Left ventricle myocardium inferior (tissue), 1 donor: ENCODE measurements at regions not wholly inside any gene's neighbourhood (a gene's known extent, or its start where the extent isn't known, plus 50 kb on each side); places are given as distances from the start of the nearest gene placed in this dataset.

Experiments used
- DNase-seq: peaks from one replicate; pipeline ENCODE4 v3.0.0-alpha.2; 2020
- H3K27ac ChIP-seq: fragments of 200-600 bp; replicated peaks from 2 replicates; pipeline ENCODE4 v1.8.0; 2021
- H3K27me3 ChIP-seq: fragments of 200-600 bp; 2 replicates; pipeline ENCODE4 v1.8.0; 2021; ENCODE audit warnings: low read depth
- H3K36me3 ChIP-seq: fragments of 200-600 bp; 2 replicates; pipeline ENCODE4 v1.8.0; 2021
- H3K4me1 ChIP-seq: fragments of 200-600 bp; 2 replicates; pipeline ENCODE4 v1.8.0; 2021
- H3K4me3 ChIP-seq: fragments of 200-600 bp; 2 replicates; pipeline ENCODE4 v1.8.0; 2021; ENCODE audit warnings: mild to moderate bottlenecking, moderate library complexity
- H3K9me3 ChIP-seq: fragments of 200-600 bp; replicated peaks from 2 replicates; pipeline ENCODE4 v1.8.0; 2021
- CTCF ChIP-seq: fragments of 200-600 bp; IDR thresholded peaks from 2 replicates; pipeline ENCODE4 v1.8.0; 2021; ENCODE audit warnings: antibody characterized with exemption, mild to moderate bottlenecking, borderline replicate concordance
- intact Hi-C: fragments of 100-400 bp; cut with micrococcal nuclease; formaldehyde crosslinking; loops from one replicate; pipeline ENCODE4 v1.11.0; 2022
- donor health status: DM: no; HTN: yes; CAD: no; lungs with severe emphysema.

GRCh38 chr10:44776181-44776580 lies 135.0 kb upstream of the TMEM72 start:
- Histone ChIP-seq H3K9me3 (no peaks in the 10 kb centered on the region), H3K36me3 (no peaks in the 10 kb centered on the region), H3K4me3 (no peak overlapping the region), H3K27ac (no peak overlapping the region), H3K4me1 (peaks cover 10% of the 10 kb centered on the region), H3K27me3 (peaks cover 25% of the 10 kb centered on the region)
- intact Hi-C loops, result no loop called here
- TF ChIP-seq CTCF, result no peak
- DNase-seq, result no peak

GRCh38 chr10:44779511-44779910 lies 131.6 kb upstream of the TMEM72 start:
- H3K4me3 ChIP-seq, result no peak overlapping the region
- DNase-seq, result no peak
- H3K27ac ChIP-seq, result no peak overlapping the region
- intact Hi-C loops, result no loop called here
- peaks cover 9% of the 10 kb centered on the region for H3K4me1 ChIP-seq
- no peak for TF ChIP-seq CTCF
- peaks cover 10% of the 10 kb centered on the region for H3K27me3 ChIP-seq
- H3K9me3 ChIP-seq, result no peaks in the 10 kb centered on the region
- H3K36me3 ChIP-seq, result no peaks in the 10 kb centered on the region

GRCh38 chr10:44780426-44780825 lies 130.7 kb upstream of the TMEM72 start:
- intact Hi-C loops, result no loop called here
- no peak for TF ChIP-seq CTCF

GRCh38 chr10:44781131-44781530 lies 130.0 kb upstream of the TMEM72 start:
- intact Hi-C loops, result no loop called here
- H3K36me3 ChIP-seq, result no peaks in the 10 kb centered on the region
- DNase-seq, result no peak
- H3K4me1 ChIP-seq, result no peaks in the 10 kb centered on the region
- no peaks in the 10 kb centered on the region for H3K9me3 ChIP-seq
- no peak for TF ChIP-seq CTCF
- H3K27me3 ChIP-seq, result peaks cover 10% of the 10 kb centered on the region
- no peak overlapping the region for H3K4me3 ChIP-seq
- H3K27ac ChIP-seq, result no peak overlapping the region

More at GRCh38 chr10:44780426-44780825, 130.7 kb upstream of the TMEM72 start:
- DNase-seq, result no peak
- Histone ChIP-seq H3K27ac (no peak overlapping the region), H3K36me3 (no peaks in the 10 kb centered on the region), H3K27me3 (peaks cover 10% of the 10 kb centered on the region), H3K9me3 (no peaks in the 10 kb centered on the region), H3K4me1 (no peaks in the 10 kb centered on the region), H3K4me3 (no peak overlapping the region)

GRCh38 chr10:44786286-44786850 lies 124.8 kb upstream of the TMEM72 start:
- Histone ChIP-seq H3K36me3 (no peaks in the 10 kb centered on the region), H3K4me1 (no peaks in the 10 kb centered on the region), H3K4me3 (no peak overlapping the region), H3K27ac (no peak overlapping the region), H3K9me3 (no peaks in the 10 kb centered on the region), H3K27me3 (peaks cover 2% of the 10 kb centered on the region)
- intact Hi-C loops, result no loop called here
- TF ChIP-seq CTCF, result no peak
- DNase-seq, result no peak
